Left ventricle myocardium inferior (tissue), 1 donor: ENCODE measurements at regions not wholly inside any gene's neighbourhood (a gene's known extent, or its start where the extent isn't known, plus 50 kb on each side); places are given as distances from the start of the nearest gene placed in this dataset.

Source experiments
- DNase-seq: peaks from one replicate; pipeline ENCODE4 v3.0.0-alpha.2; 2020
- H3K27ac ChIP-seq: fragments of 200-600 bp; replicated peaks from 2 replicates; pipeline ENCODE4 v1.8.0; 2021
- H3K27me3 ChIP-seq: fragments of 200-600 bp; 2 replicates; pipeline ENCODE4 v1.8.0; 2021; ENCODE audit warnings: low read depth
- H3K36me3 ChIP-seq: fragments of 200-600 bp; 2 replicates; pipeline ENCODE4 v1.8.0; 2021
- H3K4me1 ChIP-seq: fragments of 200-600 bp; 2 replicates; pipeline ENCODE4 v1.8.0; 2021
- H3K4me3 ChIP-seq: fragments of 200-600 bp; 2 replicates; pipeline ENCODE4 v1.8.0; 2021; ENCODE audit warnings: mild to moderate bottlenecking, moderate library complexity
- H3K9me3 ChIP-seq: fragments of 200-600 bp; replicated peaks from 2 replicates; pipeline ENCODE4 v1.8.0; 2021
- CTCF ChIP-seq: fragments of 200-600 bp; IDR thresholded peaks from 2 replicates; pipeline ENCODE4 v1.8.0; 2021; ENCODE audit warnings: antibody characterized with exemption, mild to moderate bottlenecking, borderline replicate concordance
- intact Hi-C: fragments of 100-400 bp; cut with micrococcal nuclease; formaldehyde crosslinking; loops from one replicate; pipeline ENCODE4 v1.11.0; 2022
- donor health status: DM: no; HTN: yes; CAD: no; lungs with severe emphysema.

GRCh38 chr6:48859562-48860123, 603.4 kb downstream of the MMUT start:
- Histone ChIP-seq H3K9me3 (peaks cover 13% of the 10 kb centered on the region), H3K4me1 (no peaks in the 10 kb centered on the region), H3K27me3 (no peaks in the 10 kb centered on the region), H3K4me3 (no peak overlapping the region), H3K36me3 (no peaks in the 10 kb centered on the region), H3K27ac (no peak overlapping the region)
- no peak for DNase-seq
- TF ChIP-seq CTCF = no peak
- intact Hi-C loops = no loop called here

- Histone ChIP-seq H3K27ac (no peak overlapping the region), H3K4me3 (no peak overlapping the region), H3K9me3 (peaks cover 29% of the 10 kb centered on the region), H3K36me3 (no peaks in the 10 kb centered on the region), H3K27me3 (no peaks in the 10 kb centered on the region), H3K4me1 (no peaks in the 10 kb centered on the region)
- intact Hi-C loops = no loop called here
- no peak for DNase-seq
- TF ChIP-seq CTCF = no peak
These were observed 617.8 kb downstream of the MMUT start for GRCh38 chr6:48845219-48845618.

GRCh38 chr6:48844696-48845095, 618.4 kb downstream of the MMUT start:
- peaks cover 34% of the 10 kb centered on the region for H3K9me3 ChIP-seq
- TF ChIP-seq CTCF = no peak
- H3K27ac ChIP-seq = no peak overlapping the region
- intact Hi-C loops = no loop called here
- H3K27me3 ChIP-seq = no peaks in the 10 kb centered on the region
- no peak for DNase-seq
- H3K4me1 ChIP-seq = no peaks in the 10 kb centered on the region
- no peak overlapping the region for H3K4me3 ChIP-seq
- H3K36me3 ChIP-seq = no peaks in the 10 kb centered on the region

GRCh38 chr6:48840896-48841295, 622.2 kb downstream of the MMUT start:
- intact Hi-C loops = no loop called here
- Histone ChIP-seq H3K9me3 (peaks cover 42% of the 10 kb centered on the region), H3K4me3 (no peak overlapping the region), H3K27me3 (no peaks in the 10 kb centered on the region), H3K4me1 (no peaks in the 10 kb centered on the region), H3K27ac (no peak overlapping the region), H3K36me3 (no peaks in the 10 kb centered on the region)
- DNase-seq = no peak
- TF ChIP-seq CTCF = no peak

- Histone ChIP-seq H3K36me3 (no peaks in the 10 kb centered on the region), H3K4me1 (no peaks in the 10 kb centered on the region), H3K4me3 (no peak overlapping the region), H3K27me3 (no peaks in the 10 kb centered on the region), H3K27ac (no peak overlapping the region), H3K9me3 (peaks cover 42% of the 10 kb centered on the region)
- TF ChIP-seq CTCF = no peak
- intact Hi-C loops = no loop called here
- DNase-seq = no peak
These were observed 623.8 kb downstream of the MMUT start for GRCh38 chr6:48839206-48839605.

GRCh38 chr6:48837744-48838143, 625.3 kb downstream of the MMUT start:
- no peaks in the 10 kb centered on the region for H3K4me1 ChIP-seq
- H3K4me3 ChIP-seq = no peak overlapping the region
- H3K27me3 ChIP-seq = no peaks in the 10 kb centered on the region
- DNase-seq = no peak
- intact Hi-C loops = no loop called here
- no peak overlapping the region for H3K27ac ChIP-seq
- peaks cover 38% of the 10 kb centered on the region for H3K9me3 ChIP-seq
- no peak for TF ChIP-seq CTCF
- H3K36me3 ChIP-seq = no peaks in the 10 kb centered on the region
